GM13976 (cell line): ENCODE measurements at regions not wholly inside any gene's neighbourhood (a gene's known extent, or its start where the extent isn't known, plus 50 kb on each side); places are given as distances from the start of the nearest gene placed in this dataset.
"Not testable (repeated sequence)": the region's sequence is repeated elsewhere in the genome, so short reads cannot be mapped to it uniquely, and the experiment has no call there.

Experiments used
- DNase-seq: peaks from one replicate; pipeline ENCODE4 v3.0.0; 2012; ENCODE audit warnings: low spot score
- CTCF ChIP-seq: IDR thresholded peaks from 2 replicates; pipeline ENCODE4 v1.5.1; 2012; ENCODE audit warnings: borderline replicate concordance, mild to moderate bottlenecking; ENCODE audit not compliant: insufficient read depth; ENCODE audit errors: extremely low read depth, missing control alignments, control extremely low read depth
- in situ Hi-C: fragments of 300-500 bp; cut with MboI; formaldehyde crosslinking; loops from one replicate; pipeline ENCODE4 v1.12.0; 2022; ENCODE audit warnings: low sequenced_read_pairs, mixed read lengths, inconsistent platforms; ENCODE audit not compliant: unreplicated experiment

- TF ChIP-seq CTCF = no peak
- in situ Hi-C loops = no loop called here
- DNase-seq = no peak
These were observed 243.9 kb downstream of the SLC4A3 start for GRCh38 chr2:219871351-219871750.

- DNase-seq = no peak
- TF ChIP-seq CTCF = no peak
- in situ Hi-C loops = no loop called here
These were observed 247.6 kb downstream of the SLC4A3 start for GRCh38 chr2:219875036-219875435.

- in situ Hi-C loops, DNase-seq: not testable (repeated sequence)
These were observed 248.6 kb downstream of the SLC4A3 start for GRCh38 chr2:219875986-219876385.

- no peak for DNase-seq
- TF ChIP-seq CTCF = no peak
- in situ Hi-C loops = no loop called here
These were observed 249.5 kb downstream of the SLC4A3 start for GRCh38 chr2:219876931-219877330.

- no peak for TF ChIP-seq CTCF
- DNase-seq = no peak
- in situ Hi-C loops = no loop called here
These were observed 250.3 kb downstream of the SLC4A3 start for GRCh38 chr2:219877728-219878127.

GRCh38 chr2:219878516-219878915 is 251.1 kb downstream of the SLC4A3 start:
- DNase-seq = no peak
- in situ Hi-C loops = no loop called here
- TF ChIP-seq CTCF = no peak

GRCh38 chr2:219881851-219882250 is 254.4 kb downstream of the SLC4A3 start:
- in situ Hi-C loops = no loop called here
- DNase-seq = no peak
- TF ChIP-seq CTCF = no peak
